Prostate gland (tissue), 2 donors: ENCODE measurements at regions not wholly inside any gene's neighbourhood (a gene's known extent, or its start where the extent isn't known, plus 50 kb on each side); places are given as distances from the start of the nearest gene placed in this dataset.

Experiments used
- DNase-seq: peaks from one replicate; pipeline ENCODE4 v3.0.0-alpha.2; 2019; ENCODE audit warnings: low spot score
- H3K27ac ChIP-seq, 2 donors: fragments of 200-600 bp; sonication (generic); 2 replicates each; pipeline ENCODE4 v1.5.1; 2017 to 2019
- H3K27me3 ChIP-seq: fragments of 200-600 bp; sonication (generic); replicated peaks from 2 replicates; pipeline ENCODE4 v1.5.1; 2019; ENCODE audit not compliant: insufficient read depth
- H3K36me3 ChIP-seq, 2 donors: fragments of 200-600 bp; sonication (generic); 1 replicate in 1 of 2; 2 replicates in 1 of 2; pipeline versions ENCODE4 v1.5.1 to v1.8.1; 2017 to 2019
- H3K4me1 ChIP-seq: fragments of 200-600 bp; sonication (generic); replicated peaks from 2 replicates; pipeline ENCODE4 v1.5.1; 2019
- H3K4me3 ChIP-seq, 2 donors: fragments of 200-600 bp; sonication (generic); 2 replicates each; pipeline ENCODE4 v1.5.1; 2017 to 2019
- H3K9me3 ChIP-seq: fragments of 200-600 bp; sonication (generic); 2 replicates; pipeline ENCODE4 v1.5.1; 2017
- POLR2A ChIP-seq: fragments of 450-650 bp; IDR thresholded peaks from one replicate; pipeline ENCODE4 v1.6.1; 2016; ENCODE audit warnings: antibody characterized with exemption, mild to moderate bottlenecking
- POLR2AphosphoS5 ChIP-seq: sonication (generic); formaldehyde crosslinking; IDR thresholded peaks from one replicate; pipeline ENCODE4 v1.6.1; 2017; ENCODE audit warnings: antibody characterized with exemption
- WGBS: methylation state at CpG from one replicate; pipeline ENCODE4 v1.1.5; 2018; 5-methylcytosine and 5-hydroxymethylcytosine counted together
- intact Hi-C: fragments of 100-400 bp; cut with DNase I; formaldehyde crosslinking; loops from one replicate; pipeline ENCODE4 v1.14.2; 2022
- TF ChIP-seq, protein P1 (sequence below), 4 experiments: fragments of 200-600 bp in 2 of 4; fragments of 450-650 bp in 2 of 4; sonication (generic) in 2 of 4; IDR thresholded peaks; 1 replicate in 3 of 4; 2 replicates in 1 of 4; pipeline ENCODE4 v1.5.1; 2016 to 2019; ENCODE audit warnings: antibody characterized with exemption in 4 of 4, mild to moderate bottlenecking in 2 of 4, moderate library complexity in 2 of 4

DNA sequence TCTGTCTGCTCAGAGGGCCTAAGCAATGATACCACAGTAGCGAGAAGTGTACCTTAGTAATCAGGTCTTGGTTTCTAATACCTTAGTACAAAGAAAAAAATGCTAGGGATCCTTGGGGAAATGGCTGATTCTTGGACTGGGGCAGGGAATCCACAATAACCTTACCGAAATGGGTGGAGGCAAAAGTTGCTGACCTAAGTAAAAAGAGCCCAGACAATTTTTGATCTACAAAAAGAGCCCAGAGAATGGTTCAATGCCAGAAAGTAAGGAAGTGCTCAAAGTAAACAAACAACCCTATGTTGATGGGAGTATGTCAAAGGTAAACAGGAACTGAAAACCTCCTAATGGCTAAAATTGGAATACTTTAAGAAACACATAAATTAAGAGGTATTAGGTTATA lies 130.1 kb upstream of the MAGEB18 start:
- intact Hi-C loops, result no loop called here
- no peak for DNase-seq
- no peaks in the 10 kb centered on the region for H3K36me3 ChIP-seq
- no peaks in the 10 kb centered on the region for H3K27me3 ChIP-seq
- no peaks in the 10 kb centered on the region for H3K4me1 ChIP-seq
- H3K9me3 ChIP-seq, result no peaks in the 10 kb centered on the region
- WGBS, result 97% methylated on average over 2 of the region's 2 CpGs
- TF ChIP-seq, protein P1, sequence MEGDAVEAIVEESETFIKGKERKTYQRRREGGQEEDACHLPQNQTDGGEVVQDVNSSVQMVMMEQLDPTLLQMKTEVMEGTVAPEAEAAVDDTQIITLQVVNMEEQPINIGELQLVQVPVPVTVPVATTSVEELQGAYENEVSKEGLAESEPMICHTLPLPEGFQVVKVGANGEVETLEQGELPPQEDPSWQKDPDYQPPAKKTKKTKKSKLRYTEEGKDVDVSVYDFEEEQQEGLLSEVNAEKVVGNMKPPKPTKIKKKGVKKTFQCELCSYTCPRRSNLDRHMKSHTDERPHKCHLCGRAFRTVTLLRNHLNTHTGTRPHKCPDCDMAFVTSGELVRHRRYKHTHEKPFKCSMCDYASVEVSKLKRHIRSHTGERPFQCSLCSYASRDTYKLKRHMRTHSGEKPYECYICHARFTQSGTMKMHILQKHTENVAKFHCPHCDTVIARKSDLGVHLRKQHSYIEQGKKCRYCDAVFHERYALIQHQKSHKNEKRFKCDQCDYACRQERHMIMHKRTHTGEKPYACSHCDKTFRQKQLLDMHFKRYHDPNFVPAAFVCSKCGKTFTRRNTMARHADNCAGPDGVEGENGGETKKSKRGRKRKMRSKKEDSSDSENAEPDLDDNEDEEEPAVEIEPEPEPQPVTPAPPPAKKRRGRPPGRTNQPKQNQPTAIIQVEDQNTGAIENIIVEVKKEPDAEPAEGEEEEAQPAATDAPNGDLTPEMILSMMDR (IDR thresholded peaks at IDR 0.05), result no peak
- TF ChIP-seq POLR2A, result no peak
- no peak for TF ChIP-seq POLR2AphosphoS5
- H3K4me3 ChIP-seq, result no peak overlapping the region
- no peak overlapping the region for H3K27ac ChIP-seq

DNA sequence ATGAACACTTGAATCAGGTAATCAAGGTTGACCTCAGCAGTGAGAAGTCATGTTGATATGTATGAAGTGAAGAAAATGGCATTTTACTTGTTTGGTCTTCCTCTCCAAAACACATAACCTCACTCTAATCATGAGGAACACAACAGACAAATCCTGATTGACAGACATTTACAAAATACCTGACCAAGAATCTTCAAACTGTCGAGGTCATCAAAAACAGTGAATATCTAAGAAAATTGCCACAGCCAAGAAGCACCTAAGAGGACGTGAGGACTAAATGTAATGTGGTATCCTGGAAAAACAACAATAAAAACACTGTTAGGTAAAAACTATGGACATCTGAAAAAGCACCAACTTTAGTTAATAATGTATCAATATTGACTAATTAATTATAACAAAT lies 129.5 kb upstream of the MAGEB18 start:
- DNase-seq, result no peak
- Histone ChIP-seq H3K36me3 (no peaks in the 10 kb centered on the region), H3K27me3 (no peaks in the 10 kb centered on the region), H3K27ac (no peak overlapping the region), H3K4me1 (no peaks in the 10 kb centered on the region), H3K4me3 (no peak overlapping the region), H3K9me3 (no peaks in the 10 kb centered on the region)
- TF ChIP-seq POLR2AphosphoS5 (no peak), POLR2A (no peak)
- TF ChIP-seq, protein P1 (IDR thresholded peaks at IDR 0.05), result no peak
- 88% methylated on average over 2 of the region's 2 CpGs for WGBS
- intact Hi-C loops, result no loop called here

DNA sequence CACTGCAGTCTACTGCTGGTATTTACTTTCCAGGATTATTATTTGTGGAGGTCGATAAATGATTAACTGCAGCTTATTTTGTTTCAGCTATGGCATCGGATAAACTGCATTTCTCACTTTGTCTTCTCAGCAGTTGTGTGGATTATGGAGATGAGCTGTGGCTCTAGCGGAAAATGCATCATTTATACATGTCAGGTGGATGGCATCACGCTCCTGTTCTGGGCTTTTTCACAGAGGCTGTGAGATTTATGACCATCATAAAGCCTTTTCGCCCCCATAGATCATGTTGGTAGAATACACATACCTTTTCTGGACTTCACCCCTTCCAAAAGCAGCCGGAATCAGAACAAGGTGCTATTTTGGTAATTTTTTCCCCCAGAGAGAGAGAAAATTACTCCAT lies 118.8 kb upstream of the MAGEB18 start:
- WGBS, result 50% methylated on average over 6 of the region's 6 CpGs
- Histone ChIP-seq H3K4me3 (no peak overlapping the region), H3K9me3 (no peaks in the 10 kb centered on the region), H3K27ac (no peak overlapping the region), H3K4me1 (no peaks in the 10 kb centered on the region), H3K36me3 (no peaks in the 10 kb centered on the region), H3K27me3 (no peaks in the 10 kb centered on the region)
- intact Hi-C loops, result no loop called here
- DNase-seq, result no peak
- TF ChIP-seq POLR2A, result no peak
- no peak for TF ChIP-seq POLR2AphosphoS5
- TF ChIP-seq, protein P1 (IDR thresholded peaks at IDR 0.05), result no peak

DNA sequence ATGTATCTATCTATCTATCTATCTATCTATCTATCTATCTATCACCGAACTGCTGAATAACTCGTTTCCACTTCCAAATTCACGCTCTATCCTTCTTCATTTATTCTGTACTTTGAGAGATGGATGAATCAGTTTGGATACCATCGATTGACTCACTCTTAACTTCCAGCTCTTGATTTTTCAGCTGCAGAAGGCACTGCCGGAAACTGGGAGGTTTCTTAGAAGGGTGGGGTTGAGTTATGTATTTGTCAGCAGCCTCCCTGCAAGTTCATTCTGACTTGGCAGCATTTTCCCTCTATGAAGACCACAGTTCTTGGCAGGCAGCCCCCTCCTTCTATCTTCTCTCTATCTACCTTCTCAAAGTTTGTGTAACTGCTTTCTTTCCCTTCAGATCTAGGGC lies 112.0 kb upstream of the MAGEB18 start:
- WGBS, result 71% methylated on average over 5 of the region's 5 CpGs
- no peak overlapping the region for H3K4me3 ChIP-seq
- DNase-seq, result no peak
- H3K27ac ChIP-seq, result no peak overlapping the region
- H3K9me3 ChIP-seq, result no peaks in the 10 kb centered on the region
- H3K27me3 ChIP-seq, result no peaks in the 10 kb centered on the region
- TF ChIP-seq, protein P1 (IDR thresholded peaks at IDR 0.05), result no peak
- no peak for TF ChIP-seq POLR2AphosphoS5
- TF ChIP-seq POLR2A, result no peak
- H3K36me3 ChIP-seq, result no peaks in the 10 kb centered on the region
- intact Hi-C loops, result no loop called here
- no peaks in the 10 kb centered on the region for H3K4me1 ChIP-seq

DNA sequence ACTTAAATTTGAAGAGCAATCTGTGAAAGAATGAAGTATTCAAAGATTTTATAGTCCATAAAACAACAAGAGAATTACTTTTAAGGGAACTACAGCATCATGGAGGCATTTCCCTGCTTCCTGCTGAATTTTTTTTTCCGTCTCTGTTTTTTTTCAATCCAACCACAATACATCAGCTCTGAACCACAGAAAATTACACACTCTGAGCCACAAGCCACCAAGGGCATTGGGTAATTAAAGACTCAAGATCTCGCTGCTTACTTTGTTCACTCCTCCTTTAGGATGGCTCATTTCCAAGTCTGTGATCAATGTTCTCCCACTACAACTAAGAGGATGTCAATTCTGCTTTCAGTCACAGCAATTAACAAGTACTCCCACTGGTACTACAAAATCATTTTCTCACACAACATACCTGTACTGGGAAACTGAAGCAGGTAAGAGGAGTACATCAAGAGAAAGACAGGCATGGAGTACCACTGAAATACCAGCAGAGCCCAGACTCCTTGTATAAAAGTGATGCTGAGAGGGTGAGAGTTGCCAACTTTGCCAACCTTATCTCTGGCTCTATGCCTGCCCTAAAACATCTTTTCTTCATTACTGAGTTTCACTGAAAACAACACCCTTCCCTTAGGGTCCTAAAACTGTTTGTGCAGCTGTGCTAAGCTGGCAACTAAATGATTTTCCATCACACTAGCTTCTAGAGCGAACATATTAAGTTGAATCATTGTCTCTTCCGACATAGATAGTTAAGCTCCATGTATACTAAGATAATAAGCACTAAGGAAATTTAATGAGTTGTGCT lies 105.8 kb upstream of the MAGEB18 start:
- WGBS, result 54% methylated on average over 4 of the region's 4 CpGs
- H3K36me3 ChIP-seq, result no peaks in the 10 kb centered on the region
- H3K27ac ChIP-seq, result no peak overlapping the region
- intact Hi-C loops, result no loop called here
- no peak overlapping the region for H3K4me3 ChIP-seq
- no peak for TF ChIP-seq POLR2A
- TF ChIP-seq POLR2AphosphoS5, result no peak
- TF ChIP-seq, protein P1 (IDR thresholded peaks at IDR 0.05), result no peak
- H3K27me3 ChIP-seq, result no peaks in the 10 kb centered on the region
- no peaks in the 10 kb centered on the region for H3K4me1 ChIP-seq
- no peaks in the 10 kb centered on the region for H3K9me3 ChIP-seq
- no peak for DNase-seq
